Astrocyte of the spinal cord (primary cell): ENCODE measurements at regions not wholly inside any gene's neighbourhood (a gene's known extent, or its start where the extent isn't known, plus 50 kb on each side); places are given as distances from the start of the nearest gene placed in this dataset.

ENCODE experiments used
- DNase-seq: peaks from one replicate; pipeline ENCODE4 v3.0.0; 2011; ENCODE audit warnings: low read depth, low spot score
- H3K4me3 ChIP-seq: 2 replicates; pipeline ENCODE4 v1.5.1; 2011; ENCODE audit warnings: low read depth, mild to moderate bottlenecking, low read length, moderate library complexity
- CTCF ChIP-seq: IDR thresholded peaks from 2 replicates; pipeline ENCODE4 v1.5.1; 2012; ENCODE audit warnings: low read depth, mild to moderate bottlenecking, low read length, inconsistent platforms
- in situ Hi-C: cut with HindIII; loops from 2 replicates; pipeline ENCODE4 v1.10.0; 2017; ENCODE audit warnings: low sequenced_read_pairs

GRCh38 chr20:1806456-1806855 lies 88.8 kb upstream of the SIRPA start:
- no peak for TF ChIP-seq CTCF

GRCh38 chr20:1805816-1806215 lies 89.4 kb upstream of the SIRPA start:
- no peak overlapping the region for H3K4me3 ChIP-seq
- no peak for TF ChIP-seq CTCF
- in situ Hi-C loops = no loop called here
- DNase-seq = no peak

More at GRCh38 chr20:1806456-1806855, 88.8 kb upstream of the SIRPA start:
- in situ Hi-C loops = no loop called here
- DNase-seq = no peak
- no peak overlapping the region for H3K4me3 ChIP-seq

GRCh38 chr20:1805161-1805581 lies 90.0 kb upstream of the SIRPA start:
- no peak overlapping the region for H3K4me3 ChIP-seq
- in situ Hi-C loops = no loop called here
- DNase-seq = no peak
- TF ChIP-seq CTCF = no peak

- H3K4me3 ChIP-seq = no peak overlapping the region
- in situ Hi-C loops = no loop called here
- DNase-seq = no peak
- TF ChIP-seq CTCF = no peak
Observed at GRCh38 chr20:1804554-1804956, 90.7 kb upstream of the SIRPA start.

GRCh38 chr20:1803932-1804501 lies 91.2 kb upstream of the SIRPA start:
- TF ChIP-seq CTCF = no peak
- no peak for DNase-seq
- in situ Hi-C loops = no loop called here
- peak overlapping the region; percentile 42 for H3K4me3 ChIP-seq

- in situ Hi-C loops = no loop called here
- peak overlapping the region; percentile 42 for H3K4me3 ChIP-seq
- no peak for TF ChIP-seq CTCF
- DNase-seq = peak; percentile 57
Observed at GRCh38 chr20:1803061-1803931, 91.9 kb upstream of the SIRPA start.
